Fibroblast of lung (primary cell): ENCODE measurements at regions not wholly inside any gene's neighbourhood (a gene's known extent, or its start where the extent isn't known, plus 50 kb on each side); places are given as distances from the start of the nearest gene placed in this dataset.

Experiments
- DNase-seq, 2 donors: peaks; one replicate each; pipeline versions ENCODE4 v3.0.0 to v3.0.0-alpha.2; 2010; ENCODE audit warnings: low read depth in 2 of 2
- H2AFZ ChIP-seq: 2 replicates; pipeline ENCODE4 v1.5.1; 2012; ENCODE audit warnings: low read length, control low read depth, inconsistent platforms
- H3K27ac ChIP-seq: 2 replicates; pipeline ENCODE4 v1.5.1; 2011; ENCODE audit warnings: low read length, control low read depth; ENCODE audit not compliant: insufficient read depth
- H3K27me3 ChIP-seq: 2 replicates; pipeline ENCODE4 v1.5.1; 2011; ENCODE audit warnings: mild to moderate bottlenecking, low read length; ENCODE audit not compliant: control insufficient read depth, insufficient read depth
- H3K36me3 ChIP-seq: 2 replicates; pipeline ENCODE4 v1.5.1; 2011; ENCODE audit warnings: low read length; ENCODE audit not compliant: control insufficient read depth, insufficient read depth
- H3K4me1 ChIP-seq: 2 replicates; pipeline ENCODE4 v1.5.1; 2011; ENCODE audit warnings: low read length; ENCODE audit not compliant: control insufficient read depth, insufficient read depth; ENCODE audit errors: extremely low read depth
- H3K4me2 ChIP-seq: 2 replicates; pipeline ENCODE4 v1.5.1; 2011; ENCODE audit warnings: low read length, control low read depth; ENCODE audit not compliant: insufficient read depth; ENCODE audit errors: extremely low read depth
- H3K4me3 ChIP-seq, 4 experiments: fragments of 200-600 bp in 1 of 4; sonication (generic) in 1 of 4; replicated peaks in 1 of 4; 2 replicates each; pipeline ENCODE4 v1.5.1; 2011 to 2016; ENCODE audit warnings: low read length in 4 of 4, low read depth in 3 of 4, mild to moderate bottlenecking in 3 of 4, control low read depth in 2 of 4, inconsistent platforms in 1 of 4, mixed read lengths in 1 of 4; ENCODE audit not compliant: insufficient read depth in 1 of 4; ENCODE audit errors: control extremely low read depth in 1 of 4
- H3K79me2 ChIP-seq: 2 replicates; pipeline ENCODE4 v1.5.1; 2012; ENCODE audit warnings: mild to moderate bottlenecking, low read length, inconsistent platforms; ENCODE audit not compliant: control insufficient read depth, insufficient read depth
- H3K9ac ChIP-seq: 2 replicates; pipeline ENCODE4 v1.5.1; 2011; ENCODE audit warnings: mild to moderate bottlenecking, low read length, control low read depth; ENCODE audit not compliant: insufficient read depth
- H3K9me3 ChIP-seq: 2 replicates; pipeline ENCODE4 v1.5.1; 2012; ENCODE audit warnings: low read depth, low read length; ENCODE audit not compliant: control insufficient read depth, insufficient read depth
- H4K20me1 ChIP-seq: 2 replicates; pipeline ENCODE4 v1.5.1; 2011; ENCODE audit warnings: low read length; ENCODE audit not compliant: control insufficient read depth, insufficient read depth; ENCODE audit errors: extremely low read depth
- EZH2 ChIP-seq: IDR thresholded peaks from 2 replicates; pipeline ENCODE4 v1.5.1; 2012; ENCODE audit warnings: low read length, control low read depth, mild to moderate bottlenecking; ENCODE audit errors: missing control alignments
- TF ChIP-seq, protein P1 (sequence below), 2 donors: IDR thresholded peaks in 1 of 2; conservative IDR thresholded peaks in 1 of 2; 1 replicate in 1 of 2; 2 replicates in 1 of 2; pipeline ENCODE4 v1.5.1; 2011 to 2012; ENCODE audit warnings: low read length in 2 of 2, control low read depth in 1 of 2, inconsistent platforms in 1 of 2, low read depth in 1 of 2, mild to moderate bottlenecking in 1 of 2

DNA sequence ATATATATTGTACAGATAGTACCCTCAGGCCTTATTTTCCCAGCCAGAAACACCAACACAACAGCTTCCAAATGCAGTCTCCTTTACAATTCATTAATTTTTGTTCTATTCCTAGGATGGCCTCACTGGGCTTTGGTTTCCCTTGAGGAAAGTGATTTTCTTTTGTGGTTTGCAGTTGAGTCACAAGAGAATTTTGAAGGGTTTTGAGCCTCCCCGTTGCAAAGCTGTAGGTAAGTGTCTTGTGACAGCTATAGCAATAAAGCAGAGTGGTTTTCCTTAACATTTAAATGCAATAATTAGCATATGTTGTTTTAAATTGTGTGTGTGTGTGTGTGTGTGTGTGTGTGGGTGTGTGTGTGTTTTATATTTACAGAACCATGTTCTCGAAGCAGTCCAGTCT lies 54.1 kb upstream of the WDR17 start:
- no peaks in the 10 kb centered on the region for H3K36me3 ChIP-seq
- no peaks in the 10 kb centered on the region for H3K9me3 ChIP-seq
- TF ChIP-seq, protein P1, sequence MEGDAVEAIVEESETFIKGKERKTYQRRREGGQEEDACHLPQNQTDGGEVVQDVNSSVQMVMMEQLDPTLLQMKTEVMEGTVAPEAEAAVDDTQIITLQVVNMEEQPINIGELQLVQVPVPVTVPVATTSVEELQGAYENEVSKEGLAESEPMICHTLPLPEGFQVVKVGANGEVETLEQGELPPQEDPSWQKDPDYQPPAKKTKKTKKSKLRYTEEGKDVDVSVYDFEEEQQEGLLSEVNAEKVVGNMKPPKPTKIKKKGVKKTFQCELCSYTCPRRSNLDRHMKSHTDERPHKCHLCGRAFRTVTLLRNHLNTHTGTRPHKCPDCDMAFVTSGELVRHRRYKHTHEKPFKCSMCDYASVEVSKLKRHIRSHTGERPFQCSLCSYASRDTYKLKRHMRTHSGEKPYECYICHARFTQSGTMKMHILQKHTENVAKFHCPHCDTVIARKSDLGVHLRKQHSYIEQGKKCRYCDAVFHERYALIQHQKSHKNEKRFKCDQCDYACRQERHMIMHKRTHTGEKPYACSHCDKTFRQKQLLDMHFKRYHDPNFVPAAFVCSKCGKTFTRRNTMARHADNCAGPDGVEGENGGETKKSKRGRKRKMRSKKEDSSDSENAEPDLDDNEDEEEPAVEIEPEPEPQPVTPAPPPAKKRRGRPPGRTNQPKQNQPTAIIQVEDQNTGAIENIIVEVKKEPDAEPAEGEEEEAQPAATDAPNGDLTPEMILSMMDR (conservative IDR thresholded peaks at IDR 0.05 in 1 of 2, IDR thresholded peaks at IDR 0.05 in 1 of 2; ENCODE audit: low read depth in 1 of 2, low read length in 2 of 2) = no peak
- TF ChIP-seq EZH2 = no peak
- DNase-seq = peak in 1 of 2 donors; percentile 56
- no peaks in the 10 kb centered on the region for H4K20me1 ChIP-seq
- no peak overlapping the region for H3K9ac ChIP-seq
- no peak overlapping the region for H3K4me2 ChIP-seq
- H3K27me3 ChIP-seq = no peaks in the 10 kb centered on the region
- H3K4me3 ChIP-seq = no peak overlapping the region
- H3K4me1 ChIP-seq = no peaks in the 10 kb centered on the region
- H2AFZ ChIP-seq = no peak overlapping the region
- H3K79me2 ChIP-seq = no peaks in the 10 kb centered on the region
- H3K27ac ChIP-seq = no peak overlapping the region

DNA sequence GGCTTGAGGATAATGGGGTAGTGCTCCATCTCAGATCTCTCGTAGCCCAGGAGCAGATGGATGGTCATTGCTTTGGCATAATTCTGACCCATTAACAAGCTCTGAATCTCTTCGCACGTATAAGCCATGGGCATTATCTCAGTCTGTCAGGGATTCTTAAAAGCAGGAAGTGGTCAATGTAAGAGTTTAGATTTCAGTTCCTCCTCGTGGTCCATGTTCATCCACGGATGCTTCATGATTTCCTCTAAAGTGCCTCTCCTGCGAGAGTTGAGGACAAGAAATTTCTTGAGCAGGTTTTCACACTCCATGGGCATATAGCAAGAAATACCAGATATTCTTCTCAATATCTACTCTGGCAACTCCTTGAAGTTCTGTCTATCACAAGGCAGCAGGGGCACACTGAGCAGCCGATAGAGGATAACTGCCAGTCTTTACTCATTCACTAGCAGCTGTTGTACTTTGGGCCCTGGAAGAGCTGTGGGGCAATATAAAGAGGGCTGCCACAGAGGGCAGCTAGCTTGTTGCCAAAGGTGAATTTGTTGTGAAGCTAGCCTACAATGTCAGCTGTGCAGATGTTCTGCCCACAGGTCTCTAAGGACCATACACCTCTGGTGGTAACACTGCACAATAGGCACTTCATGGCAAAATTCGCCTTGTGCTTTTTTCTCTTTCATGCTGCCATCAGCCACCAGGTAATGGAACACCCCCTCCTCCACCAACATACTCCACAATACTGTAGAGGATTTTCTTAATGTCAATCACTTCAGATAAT lies 52.0 kb upstream of the WDR17 start:
- Histone ChIP-seq H3K9me3 (no peaks in the 10 kb centered on the region), H2AFZ (no peak overlapping the region), H3K27ac (no peak overlapping the region), H4K20me1 (no peaks in the 10 kb centered on the region), H3K27me3 (no peaks in the 10 kb centered on the region), H3K4me2 (no peak overlapping the region), H3K36me3 (no peaks in the 10 kb centered on the region), H3K4me1 (no peaks in the 10 kb centered on the region), H3K79me2 (no peaks in the 10 kb centered on the region), H3K9ac (no peak overlapping the region), H3K4me3 (no peak overlapping the region)
- TF ChIP-seq, protein P1 (conservative IDR thresholded peaks at IDR 0.05 in 1 of 2, IDR thresholded peaks at IDR 0.05 in 1 of 2; ENCODE audit: low read depth in 1 of 2, low read length in 2 of 2) = no peak
- no peak for TF ChIP-seq EZH2
- no peak for DNase-seq

GRCh38 chr4:176014583-176015108 lies 51.0 kb upstream of the WDR17 start:
- no peak overlapping the region for H3K4me3 ChIP-seq
- no peak overlapping the region for H2AFZ ChIP-seq
- TF ChIP-seq, protein P1 (conservative IDR thresholded peaks at IDR 0.05 in 1 of 2, IDR thresholded peaks at IDR 0.05 in 1 of 2; ENCODE audit: low read depth in 1 of 2, low read length in 2 of 2) = no peak
- TF ChIP-seq EZH2 = no peak

More at GRCh38 chr4:176014583-176015108, 51.0 kb upstream of the WDR17 start:
- Histone ChIP-seq H3K36me3 (no peaks in the 10 kb centered on the region), H4K20me1 (no peaks in the 10 kb centered on the region), H3K27me3 (no peaks in the 10 kb centered on the region), H3K4me2 (no peak overlapping the region), H3K79me2 (no peaks in the 10 kb centered on the region), H3K4me1 (no peaks in the 10 kb centered on the region), H3K9ac (no peak overlapping the region), H3K9me3 (no peaks in the 10 kb centered on the region), H3K27ac (no peak overlapping the region)
- no peak for DNase-seq
